Inferior parietal cortex (tissue), 1 donor: ENCODE measurements at regions not wholly inside any gene's neighbourhood (a gene's known extent, or its start where the extent isn't known, plus 50 kb on each side); places are given as distances from the start of the nearest gene placed in this dataset.

Experiments used
- DNase-seq: peaks from one replicate; pipeline ENCODE4 v3.0.0-alpha.2; 2016; ENCODE audit errors: extremely low spot score

DNA sequence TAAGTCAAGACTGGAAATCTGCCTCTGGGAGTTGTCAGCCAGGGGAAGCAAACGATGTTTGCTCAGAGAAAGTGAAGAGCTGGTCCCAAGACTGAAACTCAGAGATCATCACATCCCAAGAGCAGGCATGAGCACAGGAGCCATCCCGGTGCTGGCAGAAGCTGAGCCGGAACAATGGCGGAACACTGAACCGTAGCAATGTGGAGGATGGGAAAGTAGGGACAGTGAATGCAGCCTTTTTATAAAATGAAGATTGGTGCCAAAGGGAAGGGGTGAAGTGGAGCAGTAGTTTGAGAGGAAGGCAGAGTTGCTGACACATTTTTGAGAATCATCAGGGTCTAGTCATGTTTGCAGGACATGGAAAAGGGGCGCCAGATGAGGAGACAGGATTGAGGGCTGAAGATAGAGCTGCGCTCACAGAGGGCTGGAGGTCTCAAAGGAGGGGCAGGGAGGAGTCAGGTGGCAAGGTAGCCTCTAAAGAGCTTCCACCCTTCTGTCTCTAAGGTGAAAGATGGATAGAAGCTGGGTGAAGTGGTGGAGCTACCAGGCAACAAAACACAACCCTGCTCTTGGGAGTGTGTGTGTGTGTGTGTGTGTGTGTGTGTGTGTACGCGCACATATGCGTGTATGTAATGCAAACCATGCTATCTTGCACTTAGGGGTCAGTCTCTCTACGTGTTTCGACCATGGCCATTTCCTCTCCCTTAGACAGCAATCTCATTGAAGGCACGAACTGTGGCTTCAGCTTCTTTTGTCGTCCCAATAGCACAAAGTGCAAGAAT lies 94.3 kb upstream of the IRF2BP2 start:
- no peak for DNase-seq

DNA sequence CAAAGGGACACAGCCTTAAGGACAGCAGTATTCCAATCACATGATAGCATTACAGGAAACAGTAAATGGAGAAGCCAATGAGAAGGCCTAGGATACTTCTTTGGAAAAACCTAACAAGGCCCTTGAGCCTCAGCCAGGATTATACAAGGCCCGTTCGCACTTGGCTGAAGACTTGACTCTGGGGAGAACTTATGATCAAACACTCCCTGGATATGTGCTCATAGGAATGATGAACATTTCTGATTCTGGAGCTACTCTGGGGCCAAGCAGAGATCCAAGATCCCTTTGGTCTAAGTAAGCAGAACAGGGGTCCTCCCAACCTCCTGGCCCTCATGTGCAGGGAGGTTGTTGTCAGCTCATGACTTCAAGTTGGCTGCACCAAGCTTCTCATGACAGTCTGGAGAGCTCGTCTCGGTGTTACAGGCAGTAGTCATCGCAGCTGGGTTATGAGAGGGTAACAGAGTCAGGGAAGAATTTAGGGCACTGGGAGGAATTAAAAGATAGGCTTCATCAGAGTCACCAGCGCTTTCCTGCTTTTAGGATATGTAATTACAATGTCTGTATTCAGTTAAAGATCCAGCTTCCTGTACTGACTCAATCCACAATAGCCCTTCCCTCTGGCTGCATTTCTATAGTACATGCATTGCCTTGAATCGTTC lies 92.5 kb upstream of the IRF2BP2 start:
- DNase-seq = no peak

DNA sequence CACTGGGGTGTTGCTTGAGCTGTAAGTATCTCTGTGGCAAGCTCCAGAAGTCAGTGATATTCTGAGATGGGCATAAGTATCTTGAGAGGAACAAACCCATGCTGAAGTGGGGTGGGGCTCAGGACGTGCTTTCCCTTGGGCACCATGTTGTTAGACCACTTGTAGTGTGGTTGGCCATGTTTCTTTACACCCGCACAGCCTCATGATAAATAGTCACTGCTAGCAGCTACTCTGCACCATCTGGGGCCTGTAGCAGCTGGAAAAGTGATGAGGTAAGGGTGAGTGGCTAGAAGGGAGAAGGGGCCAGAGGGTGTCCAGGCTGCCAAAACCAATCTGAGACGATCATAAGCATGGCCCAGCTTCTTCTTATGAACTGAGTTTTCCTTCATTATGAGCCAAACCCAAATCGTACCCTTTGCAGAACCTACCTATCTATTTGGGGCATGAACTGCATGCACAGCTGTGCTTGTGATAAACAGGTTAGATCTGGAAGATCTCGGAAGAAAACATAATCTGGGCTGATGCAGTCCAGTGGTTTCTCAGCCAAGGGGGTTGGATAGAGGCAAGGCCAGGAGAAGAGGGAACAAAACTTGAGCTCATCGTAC lies 91.9 kb upstream of the IRF2BP2 start:
- no peak for DNase-seq

DNA sequence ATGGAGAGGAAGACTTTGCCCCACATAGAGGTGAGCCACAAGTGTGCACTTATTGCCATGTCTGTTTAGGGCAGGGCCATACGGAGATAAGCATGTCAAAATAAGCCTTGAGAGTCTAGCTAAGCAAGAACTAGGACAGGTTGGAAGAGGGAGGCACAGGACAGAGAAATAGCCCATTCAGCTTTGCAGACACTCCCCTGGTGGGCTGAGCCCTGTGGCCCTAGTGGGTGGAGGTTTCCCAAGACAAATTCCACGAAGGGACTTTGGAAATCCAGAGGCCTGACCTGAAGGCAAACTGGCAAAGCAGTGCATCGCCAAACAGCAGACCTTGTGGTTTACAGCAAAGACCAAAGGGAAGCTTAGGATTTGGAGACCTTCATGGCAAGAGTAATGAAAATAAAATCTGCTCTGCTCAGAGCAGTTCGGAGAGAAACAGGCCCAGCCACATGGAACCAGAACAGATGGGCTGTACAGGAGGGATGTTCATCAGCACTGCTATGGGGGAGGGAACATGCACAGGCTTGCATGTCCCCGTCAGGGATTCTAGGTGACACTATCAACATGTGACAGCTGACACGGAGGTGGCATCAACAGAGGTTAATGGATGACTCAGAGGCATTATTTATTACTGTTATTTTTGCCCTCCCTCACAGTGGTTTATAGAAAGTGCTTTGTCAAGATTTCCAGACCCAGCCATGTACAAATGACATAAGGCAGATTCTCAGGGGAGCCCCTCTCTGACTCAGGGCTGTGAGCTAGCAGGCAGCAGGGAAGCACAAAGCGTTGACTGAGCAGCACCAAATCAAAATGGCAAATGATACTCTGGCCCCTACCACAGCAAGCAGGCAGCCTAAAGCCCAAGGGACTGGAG lies 90.1 kb upstream of the IRF2BP2 start:
- DNase-seq = no peak

DNA sequence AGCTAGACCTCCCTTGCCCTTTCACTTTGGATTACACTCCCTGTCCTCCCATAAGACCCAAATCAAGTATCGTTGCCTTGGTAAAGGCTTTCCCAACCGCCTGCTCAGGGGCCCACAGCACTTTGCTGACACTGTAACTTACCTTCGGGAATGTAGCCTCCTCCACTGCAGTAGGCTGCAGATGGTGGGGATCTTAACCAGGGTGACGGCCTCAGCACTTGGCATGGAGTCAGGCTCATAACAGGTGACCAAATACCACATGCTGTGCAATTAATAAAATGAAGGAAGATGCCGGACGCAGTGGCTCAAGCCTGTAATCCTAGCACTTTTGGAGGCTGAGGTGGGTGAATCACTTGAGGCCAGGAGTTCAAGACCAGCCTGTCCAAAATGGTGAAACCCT lies 88.7 kb upstream of the IRF2BP2 start:
- DNase-seq = no peak

DNA sequence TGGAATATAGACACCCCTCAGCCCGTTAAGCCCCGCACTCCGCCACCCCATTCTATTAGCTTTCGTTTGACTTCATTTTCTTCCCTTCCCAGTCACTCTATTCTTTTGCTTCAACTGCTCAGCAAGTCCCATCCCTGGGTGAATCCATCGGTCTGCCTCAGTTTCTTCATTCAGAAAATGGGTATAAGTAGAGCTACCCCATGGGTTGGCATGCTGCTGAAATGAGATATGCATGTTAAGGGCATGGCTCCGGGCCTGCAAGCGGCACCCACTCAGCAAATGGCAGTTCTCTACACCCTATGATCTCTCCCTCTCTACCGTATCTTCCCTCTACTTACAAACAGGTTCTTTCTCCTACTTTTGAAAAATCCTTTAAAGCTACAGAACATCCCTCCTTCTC lies 87.8 kb upstream of the IRF2BP2 start:
- DNase-seq = no peak

DNA sequence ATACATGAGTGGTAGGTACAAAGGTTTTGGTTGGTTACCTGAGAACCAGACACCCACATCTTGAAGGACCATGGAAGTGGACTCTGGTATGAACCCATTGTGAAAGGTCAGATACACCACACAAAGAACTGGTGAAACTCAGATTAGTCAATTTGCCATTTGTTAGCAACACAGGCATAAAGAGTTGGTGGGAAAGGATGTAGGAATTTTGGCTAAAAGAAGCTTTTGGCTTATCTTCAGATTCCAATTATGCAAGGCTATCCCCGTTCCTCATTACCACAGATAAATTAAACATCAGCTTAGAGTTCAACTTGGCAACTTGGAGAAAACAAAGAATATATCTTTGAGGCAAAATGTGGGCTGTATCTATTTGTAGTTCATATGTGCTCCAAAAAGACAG lies 87.0 kb upstream of the IRF2BP2 start:
- no peak for DNase-seq

DNA sequence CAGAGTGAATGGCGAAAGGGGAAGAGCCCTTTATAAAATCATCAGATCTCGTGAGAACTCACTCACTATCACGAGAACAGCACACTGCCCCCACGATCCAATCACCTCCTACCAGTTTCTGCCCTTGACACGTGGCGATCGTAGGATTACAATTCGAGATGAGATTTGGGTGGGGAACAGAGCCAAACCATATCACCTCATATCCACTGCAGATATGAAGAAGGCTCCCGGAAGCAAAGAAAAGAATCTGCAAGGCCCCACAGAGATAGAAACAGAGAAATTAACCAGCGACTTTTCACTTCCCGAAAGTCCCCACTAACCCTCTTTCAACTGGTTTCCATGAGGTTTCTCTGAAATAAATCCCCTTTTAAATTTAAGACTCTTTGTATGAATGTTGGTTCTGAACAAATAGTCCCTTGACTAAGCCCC lies 86.2 kb upstream of the IRF2BP2 start:
- no peak for DNase-seq

DNA sequence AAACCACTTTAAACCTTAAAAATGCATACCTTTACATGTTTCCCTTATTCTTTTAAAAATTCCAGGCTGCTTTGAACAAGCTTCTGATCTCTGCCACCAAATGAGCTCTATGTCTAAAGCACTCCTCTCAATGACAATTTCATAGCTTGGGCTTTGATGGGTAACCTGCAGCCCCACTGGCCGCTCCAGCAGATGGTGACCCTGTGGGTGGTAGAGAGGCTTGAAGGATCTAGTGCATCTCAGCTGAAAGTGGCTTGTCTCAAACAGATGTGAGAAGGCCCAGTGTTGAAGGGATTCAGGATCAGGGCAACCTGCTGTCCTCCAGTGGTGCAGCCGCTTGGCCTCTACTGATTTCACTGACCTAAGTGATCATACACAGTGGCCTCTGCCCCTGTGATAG lies 84.7 kb upstream of the IRF2BP2 start:
- DNase-seq = no peak

DNA sequence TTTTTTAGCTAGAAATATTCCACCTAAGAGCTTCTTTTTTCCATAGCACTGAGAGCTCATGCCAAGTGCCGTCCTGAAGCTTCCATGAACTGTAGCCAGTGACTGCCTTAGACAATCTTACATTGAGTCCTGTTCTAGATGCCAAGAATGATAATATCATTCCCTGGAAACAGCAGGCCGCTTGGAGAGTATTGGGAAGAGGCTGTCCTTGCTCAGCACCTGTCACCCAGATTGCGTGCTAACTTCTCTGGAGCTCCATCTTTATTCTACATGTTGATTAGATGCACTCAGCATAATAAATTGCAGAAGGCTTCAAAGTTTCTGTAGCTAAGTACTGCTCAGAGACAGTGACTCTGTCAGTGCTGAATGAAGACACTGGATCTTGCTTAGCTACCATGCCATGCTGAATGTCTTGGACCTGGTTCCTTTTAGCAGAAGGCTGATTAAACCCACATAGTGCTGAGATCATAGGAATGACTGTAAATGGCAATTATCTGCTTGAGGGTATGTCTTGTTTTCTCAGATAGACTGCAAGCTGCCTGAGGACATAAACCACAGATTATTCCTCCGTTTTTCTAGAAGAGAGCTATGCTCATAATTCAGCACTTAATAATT lies 83.1 kb upstream of the IRF2BP2 start:
- no peak for DNase-seq

DNA sequence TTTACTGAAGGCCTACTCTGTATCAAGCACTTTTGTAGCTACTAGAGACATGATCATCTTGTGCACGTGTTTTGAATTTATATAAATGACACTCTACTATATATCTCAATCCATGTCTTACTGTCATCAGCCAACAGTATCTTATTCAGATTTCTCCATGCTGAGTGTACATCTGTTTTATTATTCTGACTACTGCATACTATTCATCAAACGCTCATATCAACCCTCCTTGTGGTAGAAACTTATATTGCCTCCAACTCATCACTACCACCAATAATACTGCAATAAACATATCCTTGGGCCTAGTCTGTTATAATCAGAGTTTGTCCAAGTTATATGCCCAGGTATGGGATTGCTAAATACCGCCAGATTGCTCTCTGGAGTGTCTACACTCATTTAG lies 81.6 kb upstream of the IRF2BP2 start:
- DNase-seq = no peak

DNA sequence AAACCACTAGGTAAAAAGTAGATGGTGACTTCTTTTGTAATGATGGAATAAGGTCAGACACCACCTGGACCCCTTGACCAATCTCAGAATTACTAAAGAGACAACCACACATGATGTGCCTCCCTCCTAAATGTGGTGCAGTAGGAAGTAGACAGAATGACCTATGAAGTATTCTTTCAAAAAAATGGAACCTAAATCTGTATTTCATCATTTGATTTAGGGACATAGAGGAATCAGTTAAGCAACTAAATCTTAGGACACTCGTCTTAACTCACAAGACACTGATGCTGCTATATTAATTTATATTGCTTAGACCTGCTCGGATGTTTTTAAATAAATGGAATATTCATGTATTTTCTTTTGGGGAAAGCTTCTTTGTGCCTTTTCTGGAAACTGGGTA lies 80.9 kb upstream of the IRF2BP2 start:
- DNase-seq = no peak

DNA sequence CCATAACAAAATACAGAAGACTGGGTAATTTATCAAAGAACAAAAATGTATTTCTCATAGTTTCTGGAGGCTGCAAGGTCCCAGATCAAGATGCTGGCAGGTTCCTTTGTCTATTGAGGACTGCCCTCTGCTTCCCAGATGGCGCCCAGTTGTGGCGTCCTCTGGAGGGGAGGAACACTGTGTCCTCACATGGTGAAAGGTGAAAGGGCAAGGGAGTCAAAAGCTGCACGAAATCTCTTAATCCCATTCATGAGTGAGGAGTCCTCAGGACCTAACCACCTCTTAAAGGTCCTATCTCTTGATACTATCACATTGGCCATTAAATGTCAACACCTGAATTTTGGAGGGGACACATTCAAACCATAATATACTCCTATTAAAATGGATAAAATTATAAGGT lies 79.3 kb upstream of the IRF2BP2 start:
- DNase-seq = no peak

DNA sequence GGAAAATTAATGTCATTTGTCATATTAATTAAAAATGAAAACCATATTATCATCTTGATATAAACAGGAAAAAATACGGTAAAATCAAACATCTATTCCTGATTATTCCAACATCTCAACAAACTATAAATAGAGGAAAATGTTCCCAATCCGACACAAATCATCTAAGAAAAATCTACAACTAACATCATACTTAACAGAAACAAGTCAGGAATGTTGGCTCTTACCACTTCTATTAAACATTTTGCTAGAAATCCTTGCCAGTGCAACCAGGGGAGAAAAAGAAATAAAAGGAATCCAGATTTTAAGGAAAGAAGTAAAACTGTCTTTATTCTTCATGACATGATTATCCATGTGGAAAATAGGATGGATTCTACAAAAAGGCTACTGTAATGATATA lies 77.0 kb upstream of the IRF2BP2 start:
- no peak for DNase-seq

DNA sequence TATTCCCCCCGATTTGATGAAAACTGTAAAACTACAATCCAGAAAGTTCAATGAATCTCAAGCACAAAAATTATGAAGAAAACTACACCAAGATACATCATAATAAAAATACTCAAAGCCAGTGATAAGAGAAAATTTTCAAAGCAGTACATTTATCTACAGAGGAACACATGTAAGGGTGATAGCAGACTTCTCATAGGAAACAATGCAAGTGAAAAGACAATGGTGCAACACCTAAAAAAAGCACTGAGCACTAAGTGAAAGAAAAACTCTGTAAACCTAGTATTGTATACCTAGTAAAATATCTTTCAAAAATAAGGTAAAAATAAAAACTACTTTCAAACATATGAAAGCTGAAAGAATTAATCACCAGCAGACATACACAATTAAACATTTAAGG lies 76.1 kb upstream of the IRF2BP2 start:
- DNase-seq = no peak

DNA sequence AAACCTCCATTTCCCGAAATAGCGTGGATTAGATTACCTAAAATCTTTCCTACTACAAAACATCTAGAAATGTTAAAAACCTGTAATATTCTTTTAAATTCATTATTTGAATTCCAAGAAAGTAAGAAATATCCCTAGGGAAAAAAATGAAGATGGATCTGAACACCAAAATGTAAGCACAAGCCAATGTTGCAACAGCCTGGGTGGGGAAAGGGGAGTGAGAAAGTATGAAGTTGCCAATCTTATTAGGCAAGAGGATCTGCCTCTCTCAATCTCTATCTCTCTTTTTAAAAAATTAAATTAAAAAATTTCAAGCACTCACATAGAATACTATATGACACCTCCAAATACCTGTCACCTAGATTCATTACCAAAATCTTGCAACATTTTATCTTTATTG lies 74.9 kb upstream of the IRF2BP2 start:
- no peak for DNase-seq

DNA sequence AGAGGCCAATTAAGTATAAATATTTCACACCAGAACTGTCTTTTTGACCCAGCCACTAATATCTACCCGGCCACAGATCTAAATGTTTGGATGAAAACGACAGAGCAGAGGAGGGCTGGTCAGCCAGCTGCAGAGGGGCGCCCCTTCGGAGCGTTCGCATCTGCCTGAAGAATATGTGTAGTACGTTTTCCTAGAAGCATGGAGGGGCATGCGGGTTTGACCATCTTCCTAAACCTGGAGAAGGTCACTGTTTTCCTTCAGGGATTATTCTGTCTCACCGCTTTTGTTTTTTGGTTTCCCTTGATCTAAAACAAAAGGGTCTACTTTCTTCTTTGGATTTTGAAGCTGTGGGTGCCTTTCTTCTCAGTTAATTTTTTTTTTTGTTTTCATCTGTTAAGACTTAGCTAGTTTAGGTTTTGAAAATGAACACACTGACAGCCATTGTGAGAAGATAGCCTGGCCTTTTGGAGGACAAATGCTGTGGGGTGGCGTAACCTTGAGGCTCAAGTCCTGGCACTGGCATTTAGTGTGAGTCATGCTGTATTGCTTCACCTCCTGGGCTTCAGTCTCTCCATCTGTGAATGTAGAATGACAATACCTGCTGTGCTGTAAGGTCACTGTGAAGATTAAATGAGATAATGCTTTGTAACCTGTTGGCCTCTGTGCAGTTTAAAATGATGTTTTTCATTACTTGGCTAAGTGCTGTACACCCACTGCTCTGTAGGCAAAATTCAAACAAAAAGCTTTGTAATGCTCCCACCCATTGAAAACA lies 74.1 kb upstream of the IRF2BP2 start:
- no peak for DNase-seq

DNA sequence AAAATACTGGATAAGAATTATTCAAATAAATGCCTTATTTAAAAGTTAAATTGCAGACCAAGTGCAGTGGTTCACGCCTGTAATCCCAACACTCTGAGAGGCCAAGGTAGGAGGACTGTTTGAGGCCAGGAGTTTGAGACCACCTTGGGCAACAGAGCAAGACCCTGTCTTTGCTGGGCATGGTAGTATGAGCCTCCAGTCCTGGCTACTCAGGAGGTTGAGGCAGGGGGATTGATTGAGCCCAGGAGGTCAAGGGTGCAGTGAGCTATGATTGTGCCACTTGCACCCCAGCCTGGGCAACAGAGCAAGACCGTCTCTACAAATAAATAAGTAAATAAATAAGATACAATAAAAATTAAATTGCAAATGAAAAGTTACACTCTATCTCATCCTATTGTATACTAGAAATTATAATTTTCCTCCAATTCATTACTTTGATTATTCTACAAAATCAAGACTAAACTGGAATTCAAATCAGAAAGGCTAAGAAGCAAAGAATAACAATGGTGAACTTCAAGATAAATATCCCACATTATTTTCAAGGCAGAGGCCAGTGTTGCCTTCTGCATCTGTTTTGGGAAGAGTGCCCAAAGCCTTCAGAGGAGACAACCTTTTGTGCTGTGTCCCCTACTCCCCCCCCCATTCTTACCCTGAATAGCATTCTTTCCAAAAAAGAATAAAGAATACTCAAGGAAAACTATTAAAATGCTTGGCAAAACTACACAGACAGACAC lies 73.3 kb upstream of the IRF2BP2 start:
- DNase-seq = no peak

DNA sequence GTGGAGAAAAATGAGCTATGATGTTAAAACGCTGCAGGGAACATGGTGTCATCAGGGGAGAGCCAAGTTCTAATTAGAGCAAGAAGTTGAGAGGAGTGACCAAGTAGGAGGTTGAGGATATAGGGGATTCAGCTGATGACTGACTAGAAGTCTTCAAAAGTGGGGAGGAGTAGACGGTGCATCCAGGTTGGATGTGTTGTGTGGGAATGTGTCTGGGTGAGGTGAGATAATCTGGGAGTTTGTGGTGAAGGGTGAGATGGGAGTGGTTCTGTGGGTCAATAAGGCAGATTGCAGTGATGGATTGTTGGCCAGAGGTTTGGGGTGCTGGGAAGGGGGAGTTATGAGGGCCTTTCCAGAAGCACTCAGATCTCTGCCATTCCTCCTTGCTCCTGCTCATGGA lies 72.0 kb upstream of the IRF2BP2 start:
- no peak for DNase-seq

DNA sequence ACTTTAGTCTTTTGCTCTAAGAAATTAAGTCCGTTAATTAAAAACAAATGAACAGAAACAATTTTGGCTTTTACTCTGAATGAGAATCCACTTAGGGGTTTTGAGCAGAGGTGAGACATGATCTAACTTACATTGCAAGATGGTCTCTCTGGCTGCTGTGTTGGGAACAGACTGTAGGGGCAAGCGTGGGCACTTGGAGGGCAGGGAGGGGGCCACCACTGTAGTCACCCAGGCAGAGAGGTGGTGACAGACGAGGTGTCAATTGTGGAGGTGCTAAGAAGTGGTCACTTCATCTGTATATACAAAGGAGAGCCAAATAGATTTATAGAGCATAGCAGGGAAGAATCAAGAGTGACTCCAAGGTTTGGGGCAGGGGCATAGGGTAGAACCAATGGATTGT lies 71.1 kb upstream of the IRF2BP2 start:
- no peak for DNase-seq
